Transverse colon (tissue), 4 donors: ENCODE measurements at regions not wholly inside any gene's neighbourhood (a gene's known extent, or its start where the extent isn't known, plus 50 kb on each side); places are given as distances from the start of the nearest gene placed in this dataset.

Source experiments
- POLR2A ChIP-seq: fragments of 450-650 bp; IDR thresholded peaks from one replicate; pipeline ENCODE4 v1.6.1; 2016; ENCODE audit warnings: antibody characterized with exemption, mild to moderate bottlenecking, moderate library complexity
- POLR2AphosphoS5 ChIP-seq, 3 donors: sonication (generic); formaldehyde crosslinking; IDR thresholded peaks; one replicate each; pipeline ENCODE4 v1.6.1; 2016; ENCODE audit warnings: antibody characterized with exemption in 3 of 3
- TF ChIP-seq, protein P1 (sequence below), 5 experiments: fragments of 200-600 bp in 3 of 5; fragments of 450-650 bp in 2 of 5; sonication (generic) in 3 of 5; IDR thresholded peaks; 1 replicate in 2 of 5; 2 replicates in 3 of 5; pipeline ENCODE4 v1.5.1; 2016 to 2017; ENCODE audit warnings: antibody characterized with exemption in 5 of 5, inconsistent platforms in 3 of 5, mild to moderate bottlenecking in 2 of 5, moderate library complexity in 1 of 5

DNA sequence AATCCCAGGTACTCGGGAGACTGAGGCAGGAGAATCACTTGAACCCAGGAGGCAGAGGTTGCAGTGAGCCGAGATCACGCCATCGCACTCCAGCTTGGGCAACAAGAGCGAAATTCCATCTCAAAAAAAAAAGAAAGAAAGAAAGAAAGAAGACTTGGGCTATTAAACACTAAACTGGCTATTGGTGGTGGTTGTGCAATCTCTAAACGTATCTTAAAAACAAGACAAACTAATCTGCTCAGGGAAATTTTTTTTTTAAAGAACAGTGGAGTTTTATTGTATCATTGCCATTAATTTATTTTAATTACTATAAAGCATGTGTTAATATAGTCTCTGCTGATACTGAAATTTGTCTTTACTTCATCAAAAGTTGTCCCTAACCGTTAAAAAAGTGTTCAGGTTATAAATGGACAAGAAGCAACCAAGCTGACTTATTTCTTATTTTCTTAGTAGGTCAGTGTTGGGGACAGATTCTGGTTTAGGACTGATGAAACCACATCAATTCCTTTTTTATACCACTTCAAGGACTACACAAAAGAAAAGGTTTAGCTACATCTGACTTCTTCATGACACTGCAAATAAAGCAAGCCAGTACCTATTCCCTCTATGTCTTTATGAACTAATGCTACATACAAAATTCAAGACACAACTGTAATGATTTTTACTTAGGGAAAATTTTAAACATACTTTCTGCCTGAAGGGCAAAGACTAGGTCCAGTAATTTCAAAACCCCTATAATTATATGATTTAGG lies 68.7 kb upstream of the KRAS start:
- TF ChIP-seq, protein P1, sequence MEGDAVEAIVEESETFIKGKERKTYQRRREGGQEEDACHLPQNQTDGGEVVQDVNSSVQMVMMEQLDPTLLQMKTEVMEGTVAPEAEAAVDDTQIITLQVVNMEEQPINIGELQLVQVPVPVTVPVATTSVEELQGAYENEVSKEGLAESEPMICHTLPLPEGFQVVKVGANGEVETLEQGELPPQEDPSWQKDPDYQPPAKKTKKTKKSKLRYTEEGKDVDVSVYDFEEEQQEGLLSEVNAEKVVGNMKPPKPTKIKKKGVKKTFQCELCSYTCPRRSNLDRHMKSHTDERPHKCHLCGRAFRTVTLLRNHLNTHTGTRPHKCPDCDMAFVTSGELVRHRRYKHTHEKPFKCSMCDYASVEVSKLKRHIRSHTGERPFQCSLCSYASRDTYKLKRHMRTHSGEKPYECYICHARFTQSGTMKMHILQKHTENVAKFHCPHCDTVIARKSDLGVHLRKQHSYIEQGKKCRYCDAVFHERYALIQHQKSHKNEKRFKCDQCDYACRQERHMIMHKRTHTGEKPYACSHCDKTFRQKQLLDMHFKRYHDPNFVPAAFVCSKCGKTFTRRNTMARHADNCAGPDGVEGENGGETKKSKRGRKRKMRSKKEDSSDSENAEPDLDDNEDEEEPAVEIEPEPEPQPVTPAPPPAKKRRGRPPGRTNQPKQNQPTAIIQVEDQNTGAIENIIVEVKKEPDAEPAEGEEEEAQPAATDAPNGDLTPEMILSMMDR (IDR thresholded peaks at IDR 0.05), result no peak
- no peak for TF ChIP-seq POLR2A
- no peak for TF ChIP-seq POLR2AphosphoS5 (IDR thresholded peaks at IDR 0.05)
